Mammary epithelial cell (primary cell): ENCODE measurements at regions not wholly inside any gene's neighbourhood (a gene's known extent, or its start where the extent isn't known, plus 50 kb on each side); places are given as distances from the start of the nearest gene placed in this dataset.

Experiments used
- CTCF ChIP-seq, 2 donors: IDR thresholded peaks in 1 of 2; conservative IDR thresholded peaks in 1 of 2; 2 replicates each; pipeline ENCODE4 v1.5.1; 2011 to 2012; ENCODE audit warnings: inconsistent platforms in 2 of 2, low read length in 2 of 2, mild to moderate bottlenecking in 2 of 2, control low read depth in 1 of 2, low read depth in 1 of 2; ENCODE audit not compliant: insufficient read depth in 1 of 2; ENCODE audit errors: extremely low read depth in 1 of 2
- EZH2 ChIP-seq: IDR thresholded peaks from 2 replicates; pipeline ENCODE4 v1.6.1; 2012; ENCODE audit warnings: low read length, inconsistent platforms, borderline replicate concordance

GRCh38 chr15:70523192-70523591 lies 240.2 kb downstream of the UACA start:
- TF ChIP-seq CTCF (conservative IDR thresholded peaks at IDR 0.05 in 1 of 2, IDR thresholded peaks at IDR 0.05 in 1 of 2; ENCODE audit: extremely low read depth in 1 of 2, insufficient read depth in 1 of 2, low read depth in 1 of 2, low read length in 2 of 2) = no peak
- TF ChIP-seq EZH2 = no peak
